Vagina (tissue), 2 donors: ENCODE measurements at regions not wholly inside any gene's neighbourhood (a gene's known extent, or its start where the extent isn't known, plus 50 kb on each side); places are given as distances from the start of the nearest gene placed in this dataset.

Experiments used
- DNase-seq, 2 donors: peaks; one replicate each; pipeline ENCODE4 v3.0.0-alpha.2; 2017; ENCODE audit errors: extremely low spot score in 2 of 2
- H3K27ac ChIP-seq: fragments of 200-600 bp; sonication (generic); one replicate; pipeline ENCODE4 v1.5.1; 2019
- H3K27me3 ChIP-seq: fragments of 200-600 bp; sonication (generic); one replicate; pipeline ENCODE4 v1.5.1; 2019
- H3K36me3 ChIP-seq, 2 donors: fragments of 200-600 bp; sonication (generic); one replicate each; pipeline ENCODE4 v1.5.1; 2017 to 2019
- H3K4me1 ChIP-seq: fragments of 200-600 bp; sonication (generic); one replicate; pipeline ENCODE4 v1.5.1; 2019
- H3K4me3 ChIP-seq, 2 donors: fragments of 200-600 bp; sonication (generic); 1 replicate in 1 of 2; 2 replicates in 1 of 2; pipeline ENCODE4 v1.5.1; 2016 to 2019
- H3K9me3 ChIP-seq: fragments of 200-600 bp; sonication (generic); one replicate; pipeline ENCODE4 v1.5.1; 2019
- POLR2A ChIP-seq, 2 donors: fragments of 450-650 bp; IDR thresholded peaks; one replicate each; pipeline ENCODE4 v1.6.1; 2017; ENCODE audit warnings: antibody characterized with exemption in 2 of 2, mild to moderate bottlenecking in 2 of 2, moderate library complexity in 2 of 2
- POLR2AphosphoS5 ChIP-seq, 2 donors: sonication (generic); formaldehyde crosslinking; IDR thresholded peaks; one replicate each; pipeline ENCODE4 v1.9.0; 2017; ENCODE audit warnings: antibody characterized with exemption in 2 of 2, mild to moderate bottlenecking in 2 of 2, low read depth in 1 of 2; ENCODE audit not compliant: insufficient read depth in 1 of 2
- intact Hi-C: fragments of 100-400 bp; cut with DNase I; formaldehyde crosslinking; loops from one replicate; pipeline ENCODE4 v1.15.1; 2023
- TF ChIP-seq, protein P1 (sequence below), 3 experiments: fragments of 450-650 bp in 2 of 3; fragments of 200-600 bp in 1 of 3; sonication (generic) in 1 of 3; IDR thresholded peaks; one replicate each; pipeline ENCODE4 v1.5.1; 2017 to 2019; ENCODE audit warnings: antibody characterized with exemption in 3 of 3, mild to moderate bottlenecking in 2 of 3, moderate library complexity in 2 of 3

DNA sequence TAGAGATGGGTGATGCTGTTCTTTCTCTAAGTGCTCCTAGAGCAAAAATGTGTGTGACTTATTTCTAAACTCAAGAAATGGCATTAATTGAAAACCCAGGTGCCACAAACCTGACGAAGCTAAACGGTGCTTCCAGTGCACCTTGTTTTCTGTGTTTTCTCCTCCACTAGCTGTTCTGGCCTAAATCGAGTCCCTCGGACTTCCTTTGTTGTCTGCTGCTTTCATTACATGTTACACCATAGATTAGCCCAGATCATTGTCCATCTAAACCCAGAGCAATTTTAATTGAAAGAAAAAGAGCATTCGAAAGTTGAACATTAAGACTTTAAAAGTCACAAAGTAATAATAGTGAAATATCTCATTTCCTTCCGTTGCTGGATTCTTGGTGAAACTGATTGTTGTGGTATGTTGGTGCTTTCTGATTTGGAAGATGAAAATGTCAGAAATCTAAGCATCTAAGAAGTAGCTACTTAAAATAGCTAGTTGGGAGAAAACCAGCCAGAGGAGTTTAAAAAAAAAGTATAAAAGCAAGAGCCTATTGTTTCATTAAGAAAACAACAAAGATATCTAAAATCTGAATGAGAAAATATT is 219.6 kb upstream of the G2E3 start:
- no peak for DNase-seq
- H3K27me3 ChIP-seq: no peaks in the 10 kb centered on the region
- TF ChIP-seq POLR2A (IDR thresholded peaks at IDR 0.05) (no peak), POLR2AphosphoS5 (IDR thresholded peaks at IDR 0.05; ENCODE audit: insufficient read depth in 1 of 2, low read depth in 1 of 2) (no peak)
- TF ChIP-seq, protein P1, sequence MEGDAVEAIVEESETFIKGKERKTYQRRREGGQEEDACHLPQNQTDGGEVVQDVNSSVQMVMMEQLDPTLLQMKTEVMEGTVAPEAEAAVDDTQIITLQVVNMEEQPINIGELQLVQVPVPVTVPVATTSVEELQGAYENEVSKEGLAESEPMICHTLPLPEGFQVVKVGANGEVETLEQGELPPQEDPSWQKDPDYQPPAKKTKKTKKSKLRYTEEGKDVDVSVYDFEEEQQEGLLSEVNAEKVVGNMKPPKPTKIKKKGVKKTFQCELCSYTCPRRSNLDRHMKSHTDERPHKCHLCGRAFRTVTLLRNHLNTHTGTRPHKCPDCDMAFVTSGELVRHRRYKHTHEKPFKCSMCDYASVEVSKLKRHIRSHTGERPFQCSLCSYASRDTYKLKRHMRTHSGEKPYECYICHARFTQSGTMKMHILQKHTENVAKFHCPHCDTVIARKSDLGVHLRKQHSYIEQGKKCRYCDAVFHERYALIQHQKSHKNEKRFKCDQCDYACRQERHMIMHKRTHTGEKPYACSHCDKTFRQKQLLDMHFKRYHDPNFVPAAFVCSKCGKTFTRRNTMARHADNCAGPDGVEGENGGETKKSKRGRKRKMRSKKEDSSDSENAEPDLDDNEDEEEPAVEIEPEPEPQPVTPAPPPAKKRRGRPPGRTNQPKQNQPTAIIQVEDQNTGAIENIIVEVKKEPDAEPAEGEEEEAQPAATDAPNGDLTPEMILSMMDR (IDR thresholded peaks at IDR 0.05): no peak
- H3K9me3 ChIP-seq: no peaks in the 10 kb centered on the region
- intact Hi-C loops: no loop called here
- no peak overlapping the region for H3K4me3 ChIP-seq
- no peak overlapping the region for H3K27ac ChIP-seq
- H3K36me3 ChIP-seq: no peaks in the 10 kb centered on the region
- no peaks in the 10 kb centered on the region for H3K4me1 ChIP-seq

DNA sequence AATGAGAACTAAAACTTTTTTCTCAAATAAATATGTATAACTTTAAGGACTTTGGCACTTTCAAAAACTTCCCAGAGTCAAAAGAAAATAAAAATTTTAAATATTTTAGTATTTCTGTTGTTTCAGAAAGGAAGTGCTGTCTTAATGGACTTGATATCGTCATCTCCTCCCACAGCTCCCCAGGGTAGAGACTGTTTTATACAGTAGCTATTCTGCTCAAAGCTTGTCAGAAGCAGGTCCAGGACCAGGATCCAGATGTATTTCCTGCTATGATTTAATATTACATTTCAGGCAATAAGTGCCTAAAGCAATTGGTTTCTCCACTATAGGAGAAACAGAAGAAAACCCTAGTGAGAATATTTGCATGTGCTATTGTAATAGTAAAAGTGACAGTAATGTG is 218.5 kb upstream of the G2E3 start:
- no peaks in the 10 kb centered on the region for H3K36me3 ChIP-seq
- TF ChIP-seq, protein P1 (IDR thresholded peaks at IDR 0.05): no peak
- TF ChIP-seq POLR2AphosphoS5 (IDR thresholded peaks at IDR 0.05; ENCODE audit: insufficient read depth in 1 of 2, low read depth in 1 of 2): no peak
- TF ChIP-seq POLR2A (IDR thresholded peaks at IDR 0.05): no peak
- H3K27me3 ChIP-seq: no peaks in the 10 kb centered on the region
- H3K4me3 ChIP-seq: no peak overlapping the region
- no peak for DNase-seq
- no peaks in the 10 kb centered on the region for H3K9me3 ChIP-seq
- H3K27ac ChIP-seq: no peak overlapping the region
- intact Hi-C loops: no loop called here
- no peaks in the 10 kb centered on the region for H3K4me1 ChIP-seq

DNA sequence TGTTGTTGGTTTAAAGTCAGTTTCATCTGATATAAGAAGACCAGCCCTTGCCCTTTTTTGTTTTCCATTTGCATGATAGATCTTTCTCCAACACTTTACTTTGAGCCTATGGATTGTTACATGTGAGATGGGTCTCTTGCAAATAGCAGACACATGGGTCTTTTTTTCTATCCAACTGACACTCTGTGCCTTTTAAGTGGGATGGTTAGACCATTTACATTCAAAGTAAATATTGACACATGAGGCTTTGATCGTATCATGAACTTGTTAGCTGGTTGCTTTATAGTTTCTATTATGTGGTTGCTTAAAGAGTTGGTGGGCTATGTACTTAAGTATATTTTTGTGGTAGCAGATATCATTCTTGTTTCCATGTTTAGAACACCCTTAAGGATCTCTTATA is 213.4 kb upstream of the G2E3 start:
- intact Hi-C loops: no loop called here
- DNase-seq: no peak
- no peak for TF ChIP-seq POLR2AphosphoS5 (IDR thresholded peaks at IDR 0.05; ENCODE audit: insufficient read depth in 1 of 2, low read depth in 1 of 2)
- TF ChIP-seq POLR2A (IDR thresholded peaks at IDR 0.05): no peak
- TF ChIP-seq, protein P1 (IDR thresholded peaks at IDR 0.05): no peak
- H3K4me1 ChIP-seq: no peaks in the 10 kb centered on the region
- H3K9me3 ChIP-seq: no peaks in the 10 kb centered on the region
- no peaks in the 10 kb centered on the region for H3K36me3 ChIP-seq
- no peaks in the 10 kb centered on the region for H3K27me3 ChIP-seq
- no peak overlapping the region for H3K27ac ChIP-seq
- H3K4me3 ChIP-seq: no peak overlapping the region

DNA sequence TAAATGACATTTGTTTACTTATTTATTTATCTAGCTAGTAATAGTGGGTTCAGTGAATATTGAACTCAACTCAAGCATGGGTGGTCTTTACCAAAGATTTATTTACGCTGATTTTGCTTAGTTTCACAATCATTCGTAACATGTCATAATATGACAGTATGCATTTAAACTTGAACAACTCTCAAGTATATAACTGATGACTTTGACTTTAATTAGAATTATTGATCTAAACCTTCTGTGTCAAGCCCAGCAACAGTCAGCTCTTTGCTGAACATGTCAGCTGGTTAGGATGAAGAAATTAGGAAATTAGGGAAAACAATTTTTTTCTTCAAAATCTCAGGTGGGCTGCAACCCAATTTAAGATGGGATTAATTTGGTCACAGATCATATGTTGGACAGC is 210.5 kb upstream of the G2E3 start:
- no peaks in the 10 kb centered on the region for H3K9me3 ChIP-seq
- TF ChIP-seq, protein P1 (IDR thresholded peaks at IDR 0.05): no peak
- TF ChIP-seq POLR2AphosphoS5 (IDR thresholded peaks at IDR 0.05; ENCODE audit: insufficient read depth in 1 of 2, low read depth in 1 of 2) (no peak), POLR2A (IDR thresholded peaks at IDR 0.05) (no peak)
- no peaks in the 10 kb centered on the region for H3K27me3 ChIP-seq
- no peak overlapping the region for H3K4me3 ChIP-seq
- no peaks in the 10 kb centered on the region for H3K36me3 ChIP-seq
- H3K4me1 ChIP-seq: no peaks in the 10 kb centered on the region
- intact Hi-C loops: no loop called here
- DNase-seq: no peak
- H3K27ac ChIP-seq: no peak overlapping the region

DNA sequence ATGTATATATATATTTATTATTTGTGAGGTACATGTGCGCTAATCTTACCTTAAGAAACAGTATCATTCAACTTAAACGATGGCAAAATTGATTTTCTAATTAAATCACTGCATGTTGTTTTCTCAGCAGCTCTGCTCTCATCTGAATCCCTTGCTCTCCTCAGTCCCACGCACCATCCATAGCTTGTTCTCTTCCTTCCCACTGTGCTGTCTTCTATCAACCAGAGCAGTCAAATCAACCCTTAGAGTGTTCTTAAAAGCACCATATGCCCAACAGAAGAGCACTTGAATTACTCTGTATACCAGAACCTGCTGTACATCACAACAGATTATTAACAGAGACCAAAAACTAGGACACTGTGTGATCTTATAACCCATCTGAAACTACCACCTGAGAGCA is 209.4 kb upstream of the G2E3 start:
- intact Hi-C loops: no loop called here
- Histone ChIP-seq H3K27me3 (no peaks in the 10 kb centered on the region), H3K4me1 (no peaks in the 10 kb centered on the region), H3K4me3 (no peak overlapping the region), H3K27ac (no peak overlapping the region), H3K36me3 (no peaks in the 10 kb centered on the region), H3K9me3 (no peaks in the 10 kb centered on the region)
- no peak for DNase-seq
- TF ChIP-seq POLR2AphosphoS5 (IDR thresholded peaks at IDR 0.05; ENCODE audit: insufficient read depth in 1 of 2, low read depth in 1 of 2) (no peak), POLR2A (IDR thresholded peaks at IDR 0.05) (no peak)
- TF ChIP-seq, protein P1 (IDR thresholded peaks at IDR 0.05): no peak
